Type B pancreatic cell (in vitro differentiated cells): ENCODE measurements at regions not wholly inside any gene's neighbourhood (a gene's known extent, or its start where the extent isn't known, plus 50 kb on each side); places are given as distances from the start of the nearest gene placed in this dataset.

Experiments used
- DNase-seq: peaks from one replicate; pipeline ENCODE4 v3.0.0; 2021; ENCODE audit warnings: mixed read lengths; ENCODE audit not compliant: unreplicated experiment; ENCODE audit errors: extremely low spot score
- H3K27ac Mint-ChIP-seq: 2 replicates; pipeline ENCODE4 v1.8.0; 2021; ENCODE audit warnings: mild to moderate bottlenecking, mixed read lengths
- H3K27me3 Mint-ChIP-seq: 2 replicates; pipeline ENCODE4 v1.8.0; 2021; ENCODE audit warnings: mixed read lengths
- H3K36me3 Mint-ChIP-seq: 2 replicates; pipeline ENCODE4 v1.8.0; 2021; ENCODE audit warnings: mixed read lengths
- H3K4me1 Mint-ChIP-seq: one replicate; pipeline ENCODE4 v1.8.0; 2021; ENCODE audit warnings: mixed read lengths; ENCODE audit not compliant: unreplicated experiment
- H3K4me3 Mint-ChIP-seq: 2 replicates; pipeline ENCODE4 v1.8.0; 2021; ENCODE audit warnings: mild to moderate bottlenecking, mixed read lengths
- H3K9me3 Mint-ChIP-seq: 2 replicates; pipeline ENCODE4 v1.8.0; 2021; ENCODE audit warnings: mixed read lengths
- TF ChIP-seq, protein P1 (sequence below): fragments of 200-600 bp; sonication (generic); conservative IDR thresholded peaks from 2 replicates; pipeline ENCODE4 v1.5.0; 2021; ENCODE audit warnings: antibody characterized with exemption, mild to moderate bottlenecking

DNA sequence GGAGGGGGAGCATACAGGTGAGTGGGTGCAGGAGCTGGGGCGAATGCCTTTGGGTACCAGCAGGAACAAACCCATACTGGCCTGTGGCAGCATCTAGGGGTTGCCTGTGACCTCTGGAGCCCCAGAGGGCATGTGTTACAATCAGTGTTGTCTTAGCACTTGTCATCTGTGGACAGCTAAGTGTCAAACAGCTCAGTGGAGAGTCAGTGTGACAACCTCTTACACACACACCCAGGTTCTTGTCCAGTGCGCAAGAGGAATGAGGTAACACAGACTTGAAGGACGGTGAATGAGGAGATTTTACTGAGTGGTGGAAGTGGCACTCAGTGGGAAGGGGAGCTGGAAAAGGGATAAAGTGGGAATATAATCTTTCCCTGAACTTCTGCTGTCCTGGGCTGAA lies 54.1 kb upstream of the DDIT4L start:
- Mint-ChIP-seq H3K27me3 (peaks cover 14% of the 10 kb centered on the region), H3K4me1 (no peaks in the 10 kb centered on the region), H3K9me3 (peaks cover 5% of the 10 kb centered on the region), H3K36me3 (no peaks in the 10 kb centered on the region), H3K27ac (no peak overlapping the region), H3K4me3 (no peak overlapping the region)
- TF ChIP-seq, protein P1, sequence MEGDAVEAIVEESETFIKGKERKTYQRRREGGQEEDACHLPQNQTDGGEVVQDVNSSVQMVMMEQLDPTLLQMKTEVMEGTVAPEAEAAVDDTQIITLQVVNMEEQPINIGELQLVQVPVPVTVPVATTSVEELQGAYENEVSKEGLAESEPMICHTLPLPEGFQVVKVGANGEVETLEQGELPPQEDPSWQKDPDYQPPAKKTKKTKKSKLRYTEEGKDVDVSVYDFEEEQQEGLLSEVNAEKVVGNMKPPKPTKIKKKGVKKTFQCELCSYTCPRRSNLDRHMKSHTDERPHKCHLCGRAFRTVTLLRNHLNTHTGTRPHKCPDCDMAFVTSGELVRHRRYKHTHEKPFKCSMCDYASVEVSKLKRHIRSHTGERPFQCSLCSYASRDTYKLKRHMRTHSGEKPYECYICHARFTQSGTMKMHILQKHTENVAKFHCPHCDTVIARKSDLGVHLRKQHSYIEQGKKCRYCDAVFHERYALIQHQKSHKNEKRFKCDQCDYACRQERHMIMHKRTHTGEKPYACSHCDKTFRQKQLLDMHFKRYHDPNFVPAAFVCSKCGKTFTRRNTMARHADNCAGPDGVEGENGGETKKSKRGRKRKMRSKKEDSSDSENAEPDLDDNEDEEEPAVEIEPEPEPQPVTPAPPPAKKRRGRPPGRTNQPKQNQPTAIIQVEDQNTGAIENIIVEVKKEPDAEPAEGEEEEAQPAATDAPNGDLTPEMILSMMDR, result no peak
- no peak for DNase-seq
